ENCODE measurements at regions not wholly inside any gene's neighbourhood (a gene's known extent, or its start where the extent isn't known, plus 50 kb on each side); places are given as distances from the start of the nearest gene placed in this dataset.

GRCh38 chr4:63784822-63785221 is 624.4 kb downstream of the TECRL start:
- no peak for DNase-seq (ENCODE audit: low spot score)
- Histone ChIP-seq H3K4me3 (no peak overlapping the region), H3K4me1 (no peaks in the 10 kb centered on the region), H3K27me3 (no peaks in the 10 kb centered on the region), H3K27ac (no peak overlapping the region), H3K36me3 (no peaks in the 10 kb centered on the region), H3K9me3 (no peaks in the 10 kb centered on the region)
- TF ChIP-seq, protein P1, sequence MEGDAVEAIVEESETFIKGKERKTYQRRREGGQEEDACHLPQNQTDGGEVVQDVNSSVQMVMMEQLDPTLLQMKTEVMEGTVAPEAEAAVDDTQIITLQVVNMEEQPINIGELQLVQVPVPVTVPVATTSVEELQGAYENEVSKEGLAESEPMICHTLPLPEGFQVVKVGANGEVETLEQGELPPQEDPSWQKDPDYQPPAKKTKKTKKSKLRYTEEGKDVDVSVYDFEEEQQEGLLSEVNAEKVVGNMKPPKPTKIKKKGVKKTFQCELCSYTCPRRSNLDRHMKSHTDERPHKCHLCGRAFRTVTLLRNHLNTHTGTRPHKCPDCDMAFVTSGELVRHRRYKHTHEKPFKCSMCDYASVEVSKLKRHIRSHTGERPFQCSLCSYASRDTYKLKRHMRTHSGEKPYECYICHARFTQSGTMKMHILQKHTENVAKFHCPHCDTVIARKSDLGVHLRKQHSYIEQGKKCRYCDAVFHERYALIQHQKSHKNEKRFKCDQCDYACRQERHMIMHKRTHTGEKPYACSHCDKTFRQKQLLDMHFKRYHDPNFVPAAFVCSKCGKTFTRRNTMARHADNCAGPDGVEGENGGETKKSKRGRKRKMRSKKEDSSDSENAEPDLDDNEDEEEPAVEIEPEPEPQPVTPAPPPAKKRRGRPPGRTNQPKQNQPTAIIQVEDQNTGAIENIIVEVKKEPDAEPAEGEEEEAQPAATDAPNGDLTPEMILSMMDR (IDR thresholded peaks at IDR 0.05): no peak

- H3K27ac ChIP-seq: no peak overlapping the region
- H3K9me3 ChIP-seq: no peaks in the 10 kb centered on the region
- TF ChIP-seq, protein P1 (IDR thresholded peaks at IDR 0.05): no peak
- H3K4me3 ChIP-seq: no peak overlapping the region
- H3K27me3 ChIP-seq: no peaks in the 10 kb centered on the region
- DNase-seq (ENCODE audit: low spot score): no peak
- no peaks in the 10 kb centered on the region for H3K4me1 ChIP-seq
- no peaks in the 10 kb centered on the region for H3K36me3 ChIP-seq
These were observed 631.6 kb downstream of the TECRL start for GRCh38 chr4:63777601-63778000.

DNA sequence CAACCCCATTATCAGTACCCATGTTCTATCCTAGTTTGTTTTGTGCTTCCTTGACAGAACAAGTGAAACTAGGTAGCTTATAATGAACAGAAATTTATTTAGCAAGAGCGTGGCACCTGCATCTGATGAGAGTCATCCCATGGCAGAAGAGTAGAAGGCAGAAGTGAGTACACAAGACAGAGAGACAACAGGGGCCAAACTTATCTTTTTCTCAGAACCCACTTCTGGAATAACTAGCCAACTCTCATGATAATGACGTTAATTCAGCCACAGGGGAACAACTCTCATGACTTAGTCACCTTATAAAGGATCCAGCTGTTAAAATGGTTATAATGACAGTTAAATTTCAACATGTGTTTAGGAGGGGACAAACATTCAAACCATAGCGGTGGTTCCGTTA is 644.9 kb downstream of the TECRL start:
- no peak overlapping the region for H3K27ac ChIP-seq
- no peak for DNase-seq (ENCODE audit: low spot score)
- TF ChIP-seq, protein P1 (IDR thresholded peaks at IDR 0.05): no peak
- no peaks in the 10 kb centered on the region for H3K27me3 ChIP-seq
- no peak overlapping the region for H3K4me3 ChIP-seq
- no peaks in the 10 kb centered on the region for H3K9me3 ChIP-seq
- no peaks in the 10 kb centered on the region for H3K4me1 ChIP-seq
- H3K36me3 ChIP-seq: no peaks in the 10 kb centered on the region

GRCh38 chr4:63757929-63758328 is 651.3 kb downstream of the TECRL start:
- no peak overlapping the region for H3K27ac ChIP-seq
- H3K9me3 ChIP-seq: peaks cover 0 to under 1% of the 10 kb centered on the region in 2 donors
- no peaks in the 10 kb centered on the region for H3K27me3 ChIP-seq
- no peak overlapping the region for H3K4me3 ChIP-seq
- no peaks in the 10 kb centered on the region for H3K4me1 ChIP-seq
- DNase-seq (ENCODE audit: low spot score): no peak
- TF ChIP-seq, protein P1 (IDR thresholded peaks at IDR 0.05): no peak
- no peaks in the 10 kb centered on the region for H3K36me3 ChIP-seq

GRCh38 chr4:63742882-63743281 is 666.4 kb downstream of the TECRL start:
- no peak for DNase-seq (ENCODE audit: low spot score)
- Histone ChIP-seq H3K36me3 (no peaks in the 10 kb centered on the region), H3K9me3 (no peaks in the 10 kb centered on the region), H3K4me1 (no peaks in the 10 kb centered on the region), H3K4me3 (no peak overlapping the region), H3K27ac (no peak overlapping the region), H3K27me3 (no peaks in the 10 kb centered on the region)
- TF ChIP-seq, protein P1 (IDR thresholded peaks at IDR 0.05): no peak

DNA sequence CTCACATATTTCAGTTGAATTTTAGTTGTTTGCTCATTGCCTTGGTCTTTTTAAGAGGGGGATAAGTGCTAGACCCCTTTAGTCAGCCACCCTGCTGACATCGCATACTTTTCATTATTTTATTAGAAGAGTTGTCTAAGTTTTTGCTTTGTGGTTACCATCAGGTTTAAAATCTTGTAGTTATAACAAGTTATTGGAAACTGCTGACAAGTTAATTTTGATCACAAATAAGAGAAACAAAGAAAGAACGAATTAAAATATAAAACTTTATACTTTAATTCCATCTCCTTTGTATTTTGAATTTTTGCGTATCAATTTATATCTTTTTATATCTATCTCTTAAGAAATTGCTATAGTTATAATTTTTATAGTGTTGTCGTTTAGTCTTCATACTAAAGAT is 679.7 kb downstream of the TECRL start:
- Histone ChIP-seq H3K27me3 (no peaks in the 10 kb centered on the region), H3K27ac (no peak overlapping the region), H3K4me1 (no peaks in the 10 kb centered on the region), H3K36me3 (no peaks in the 10 kb centered on the region), H3K9me3 (no peaks in the 10 kb centered on the region), H3K4me3 (no peak overlapping the region)
- TF ChIP-seq, protein P1 (IDR thresholded peaks at IDR 0.05): no peak
- DNase-seq (ENCODE audit: low spot score): no peak
